Testis (tissue), 2 donors: ENCODE measurements at regions not wholly inside any gene's neighbourhood (a gene's known extent, or its start where the extent isn't known, plus 50 kb on each side); places are given as distances from the start of the nearest gene placed in this dataset.

Source experiments
- DNase-seq: peaks from one replicate; pipeline ENCODE4 v3.0.0-alpha.2; 2019
- H3K27ac ChIP-seq, 2 donors: fragments of 200-600 bp; sonication (generic); one replicate each; pipeline ENCODE4 v1.5.1; 2019
- H3K27me3 ChIP-seq: fragments of 200-600 bp; sonication (generic); one replicate; pipeline ENCODE4 v1.5.1; 2019
- H3K36me3 ChIP-seq: fragments of 200-600 bp; sonication (generic); one replicate; pipeline ENCODE4 v1.5.1; 2017; ENCODE audit warnings: low read depth; ENCODE audit errors: missing control alignments
- H3K4me1 ChIP-seq: fragments of 200-600 bp; sonication (generic); one replicate; pipeline ENCODE4 v1.5.1; 2019
- H3K4me3 ChIP-seq, 2 donors: fragments of 200-600 bp; sonication (generic); one replicate each; pipeline ENCODE4 v1.5.1; 2017 to 2019
- H3K9me3 ChIP-seq: fragments of 200-600 bp; sonication (generic); one replicate; pipeline ENCODE4 v1.5.1; 2017
- POLR2A ChIP-seq: fragments of 450-650 bp; IDR thresholded peaks from one replicate; pipeline ENCODE4 v1.6.1; 2017; ENCODE audit warnings: antibody characterized with exemption, mild to moderate bottlenecking, moderate library complexity
- WGBS, 2 donors: methylation state at CpG; one replicate each; pipeline ENCODE4 v1.1.5; 2018; 5-methylcytosine and 5-hydroxymethylcytosine counted together
- intact Hi-C: fragments of 100-400 bp; cut with DNase I; formaldehyde crosslinking; loops from one replicate; pipeline ENCODE4 v1.15.1; 2023; ENCODE audit warnings: low total_unique reads
- TF ChIP-seq, protein P1 (sequence below), 3 experiments: fragments of 450-650 bp in 2 of 3; fragments of 200-600 bp in 1 of 3; sonication (generic) in 1 of 3; IDR thresholded peaks; one replicate each; pipeline ENCODE4 v1.5.1; 2016 to 2019; ENCODE audit warnings: antibody characterized with exemption in 3 of 3, mild to moderate bottlenecking in 2 of 3, moderate library complexity in 1 of 3

- H3K36me3 ChIP-seq, result no peaks in the 10 kb centered on the region
- TF ChIP-seq POLR2A, result no peak
- TF ChIP-seq, protein P1, sequence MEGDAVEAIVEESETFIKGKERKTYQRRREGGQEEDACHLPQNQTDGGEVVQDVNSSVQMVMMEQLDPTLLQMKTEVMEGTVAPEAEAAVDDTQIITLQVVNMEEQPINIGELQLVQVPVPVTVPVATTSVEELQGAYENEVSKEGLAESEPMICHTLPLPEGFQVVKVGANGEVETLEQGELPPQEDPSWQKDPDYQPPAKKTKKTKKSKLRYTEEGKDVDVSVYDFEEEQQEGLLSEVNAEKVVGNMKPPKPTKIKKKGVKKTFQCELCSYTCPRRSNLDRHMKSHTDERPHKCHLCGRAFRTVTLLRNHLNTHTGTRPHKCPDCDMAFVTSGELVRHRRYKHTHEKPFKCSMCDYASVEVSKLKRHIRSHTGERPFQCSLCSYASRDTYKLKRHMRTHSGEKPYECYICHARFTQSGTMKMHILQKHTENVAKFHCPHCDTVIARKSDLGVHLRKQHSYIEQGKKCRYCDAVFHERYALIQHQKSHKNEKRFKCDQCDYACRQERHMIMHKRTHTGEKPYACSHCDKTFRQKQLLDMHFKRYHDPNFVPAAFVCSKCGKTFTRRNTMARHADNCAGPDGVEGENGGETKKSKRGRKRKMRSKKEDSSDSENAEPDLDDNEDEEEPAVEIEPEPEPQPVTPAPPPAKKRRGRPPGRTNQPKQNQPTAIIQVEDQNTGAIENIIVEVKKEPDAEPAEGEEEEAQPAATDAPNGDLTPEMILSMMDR (IDR thresholded peaks at IDR 0.05), result no peak
- no peak overlapping the region for H3K4me3 ChIP-seq
- no peaks in the 10 kb centered on the region for H3K9me3 ChIP-seq
- 58 to 90% methylated on average over 1 of the region's 1 CpG for WGBS, 2 donors
- DNase-seq, result no peak
- H3K4me1 ChIP-seq, result no peaks in the 10 kb centered on the region
- H3K27ac ChIP-seq, result no peak overlapping the region
- H3K27me3 ChIP-seq, result no peaks in the 10 kb centered on the region
- intact Hi-C loops, result no loop called here
These were observed 65.8 kb downstream of the SPIN4 start for GRCh38 chrX:63285375-63285774.

DNA sequence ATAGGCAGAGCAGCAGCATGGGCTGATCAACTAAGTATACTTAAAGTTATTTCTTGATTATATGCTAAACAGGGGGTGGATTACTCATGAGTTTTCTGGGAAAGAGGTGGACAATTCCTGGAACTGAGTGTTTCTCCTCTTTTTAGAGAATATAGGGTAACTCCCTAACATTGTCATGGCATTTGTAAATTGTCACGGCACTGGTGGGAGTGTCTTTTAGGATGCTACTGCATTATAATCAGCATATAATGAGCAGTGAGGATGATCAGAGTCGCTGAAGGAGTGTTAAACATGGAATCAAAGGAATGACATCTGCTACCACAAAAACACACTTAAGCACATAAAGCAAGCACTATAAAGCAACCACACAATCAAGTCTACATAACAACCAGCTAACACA is 66.5 kb downstream of the SPIN4 start:
- no peaks in the 10 kb centered on the region for H3K4me1 ChIP-seq
- no peaks in the 10 kb centered on the region for H3K27me3 ChIP-seq
- no peak for DNase-seq
- no peak for TF ChIP-seq POLR2A
- TF ChIP-seq, protein P1 (IDR thresholded peaks at IDR 0.05), result no peak
- no peak overlapping the region for H3K27ac ChIP-seq
- WGBS, 2 donors, result 53 to 68% methylated on average over 2 of the region's 2 CpGs
- no peak overlapping the region for H3K4me3 ChIP-seq
- no peaks in the 10 kb centered on the region for H3K9me3 ChIP-seq
- intact Hi-C loops, result no loop called here
- no peaks in the 10 kb centered on the region for H3K36me3 ChIP-seq

- WGBS, 2 donors, result 79% methylated on average over 2 of the region's 4 CpGs; no CpG with 5 or more reads in 1 of the 2 donors
These were observed 67.8 kb downstream of the SPIN4 start for GRCh38 chrX:63283348-63283747.

DNA sequence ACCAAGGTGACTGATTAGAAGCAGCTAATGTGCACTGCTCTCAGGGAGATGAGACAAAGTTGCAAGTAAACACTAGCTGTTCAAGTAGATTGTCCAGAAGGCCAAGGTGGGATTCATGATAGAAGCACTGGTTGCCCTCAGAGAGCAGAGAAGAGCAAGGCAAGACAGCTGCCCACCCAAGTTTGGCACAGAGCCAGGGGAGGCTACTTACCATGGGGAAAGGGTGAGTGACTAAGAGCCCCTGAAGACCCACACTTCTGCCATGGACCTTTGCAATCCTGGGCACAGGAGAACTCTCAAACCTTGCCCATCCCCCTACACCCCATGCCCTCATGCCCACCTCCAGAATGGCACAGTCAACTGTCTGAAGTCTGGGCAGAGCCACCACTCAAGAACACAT is 68.3 kb downstream of the SPIN4 start:
- no peaks in the 10 kb centered on the region for H3K36me3 ChIP-seq
- intact Hi-C loops, result no loop called here
- H3K27me3 ChIP-seq, result no peaks in the 10 kb centered on the region
- DNase-seq, result no peak
- H3K4me3 ChIP-seq, result no peak overlapping the region
- no peaks in the 10 kb centered on the region for H3K4me1 ChIP-seq
- TF ChIP-seq, protein P1 (IDR thresholded peaks at IDR 0.05), result no peak
- no peak for TF ChIP-seq POLR2A
- no peaks in the 10 kb centered on the region for H3K9me3 ChIP-seq
- H3K27ac ChIP-seq, result no peak overlapping the region

More at GRCh38 chrX:63283348-63283747, 67.8 kb downstream of the SPIN4 start:
- no peak for TF ChIP-seq POLR2A
- TF ChIP-seq, protein P1 (IDR thresholded peaks at IDR 0.05), result no peak
- no peak for DNase-seq
- Histone ChIP-seq H3K36me3 (no peaks in the 10 kb centered on the region), H3K4me3 (no peak overlapping the region), H3K4me1 (no peaks in the 10 kb centered on the region), H3K9me3 (no peaks in the 10 kb centered on the region), H3K27me3 (no peaks in the 10 kb centered on the region), H3K27ac (no peak overlapping the region)
- intact Hi-C loops, result no loop called here

- no peak overlapping the region for H3K4me3 ChIP-seq
- H3K36me3 ChIP-seq, result no peaks in the 10 kb centered on the region
- H3K27me3 ChIP-seq, result no peaks in the 10 kb centered on the region
- no peak overlapping the region for H3K27ac ChIP-seq
- WGBS, 2 donors, result 33 to 54% methylated on average over 2 of the region's 2 CpGs
- TF ChIP-seq POLR2A, result no peak
- TF ChIP-seq, protein P1 (IDR thresholded peaks at IDR 0.05), result no peak
- no peaks in the 10 kb centered on the region for H3K4me1 ChIP-seq
- no peaks in the 10 kb centered on the region for H3K9me3 ChIP-seq
- intact Hi-C loops, result no loop called here
- no peak for DNase-seq
These were observed 69.1 kb downstream of the SPIN4 start for GRCh38 chrX:63282077-63282476.
